ENCODE measurements at regions not wholly inside any gene's neighbourhood (a gene's known extent, or its start where the extent isn't known, plus 50 kb on each side); places are given as distances from the start of the nearest gene placed in this dataset.

GRCh38 chr12:94736004-94736403 is 85.6 kb upstream of the TMCC3 start:
- Histone ChIP-seq H3K4me3 (ENCODE audit: low read depth in 2 of 2, low read length in 1 of 2) (no peak overlapping the region), H3K4me2 (no peak overlapping the region), H2AFZ (ENCODE audit: low read depth) (no peak overlapping the region), H4K20me1 (ENCODE audit: insufficient read depth) (no peaks in the 10 kb centered on the region), H3K36me3 (replicated peaks in 1 of 2; ENCODE audit: control insufficient read depth in 1 of 2, insufficient read depth in 2 of 2, low read length in 1 of 2) (no peaks in the 10 kb centered on the region), H3F3A (replicated peaks; ENCODE audit: insufficient read depth) (no peaks in the 10 kb centered on the region), H3K4me1 (ENCODE audit: control insufficient read depth in 1 of 2, insufficient read depth in 2 of 2, low read depth in 1 of 2, low read length in 1 of 2) (no peaks in the 10 kb centered on the region), H3K27me3 (ENCODE audit: insufficient read depth) (no peaks in the 10 kb centered on the region), H3K9me3 (no peaks in the 10 kb centered on the region), H3K79me2 (ENCODE audit: insufficient read depth) (no peaks in the 10 kb centered on the region), H3K27ac (ENCODE audit: low read depth in 2 of 2, low read length in 1 of 2) (no peak overlapping the region), H3K9ac (no peak overlapping the region), H3K9me2 (no peaks in the 10 kb centered on the region)
- TF ChIP-seq JUND (IDR thresholded peaks at IDR 0.05), result no peak
- TF ChIP-seq, protein P1, sequence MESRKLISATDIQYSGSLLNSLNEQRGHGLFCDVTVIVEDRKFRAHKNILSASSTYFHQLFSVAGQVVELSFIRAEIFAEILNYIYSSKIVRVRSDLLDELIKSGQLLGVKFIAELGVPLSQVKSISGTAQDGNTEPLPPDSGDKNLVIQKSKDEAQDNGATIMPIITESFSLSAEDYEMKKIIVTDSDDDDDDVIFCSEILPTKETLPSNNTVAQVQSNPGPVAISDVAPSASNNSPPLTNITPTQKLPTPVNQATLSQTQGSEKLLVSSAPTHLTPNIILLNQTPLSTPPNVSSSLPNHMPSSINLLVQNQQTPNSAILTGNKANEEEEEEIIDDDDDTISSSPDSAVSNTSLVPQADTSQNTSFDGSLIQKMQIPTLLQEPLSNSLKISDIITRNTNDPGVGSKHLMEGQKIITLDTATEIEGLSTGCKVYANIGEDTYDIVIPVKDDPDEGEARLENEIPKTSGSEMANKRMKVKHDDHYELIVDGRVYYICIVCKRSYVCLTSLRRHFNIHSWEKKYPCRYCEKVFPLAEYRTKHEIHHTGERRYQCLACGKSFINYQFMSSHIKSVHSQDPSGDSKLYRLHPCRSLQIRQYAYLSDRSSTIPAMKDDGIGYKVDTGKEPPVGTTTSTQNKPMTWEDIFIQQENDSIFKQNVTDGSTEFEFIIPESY (IDR thresholded peaks at IDR 0.05; ENCODE audit: borderline replicate concordance, low read depth), result no peak
- no peak for TF ChIP-seq RXRA (IDR thresholded peaks at IDR 0.05; ENCODE audit: borderline replicate concordance, low read depth)
- TF ChIP-seq EP300 (IDR thresholded peaks at IDR 0.05; ENCODE audit: borderline replicate concordance in 1 of 2, low read depth in 1 of 2, low read length in 1 of 2), result no peak
- TF ChIP-seq SMC3 (IDR thresholded peaks at IDR 0.05; ENCODE audit: low read depth, low read length), result no peak
- TF ChIP-seq, protein P2, sequence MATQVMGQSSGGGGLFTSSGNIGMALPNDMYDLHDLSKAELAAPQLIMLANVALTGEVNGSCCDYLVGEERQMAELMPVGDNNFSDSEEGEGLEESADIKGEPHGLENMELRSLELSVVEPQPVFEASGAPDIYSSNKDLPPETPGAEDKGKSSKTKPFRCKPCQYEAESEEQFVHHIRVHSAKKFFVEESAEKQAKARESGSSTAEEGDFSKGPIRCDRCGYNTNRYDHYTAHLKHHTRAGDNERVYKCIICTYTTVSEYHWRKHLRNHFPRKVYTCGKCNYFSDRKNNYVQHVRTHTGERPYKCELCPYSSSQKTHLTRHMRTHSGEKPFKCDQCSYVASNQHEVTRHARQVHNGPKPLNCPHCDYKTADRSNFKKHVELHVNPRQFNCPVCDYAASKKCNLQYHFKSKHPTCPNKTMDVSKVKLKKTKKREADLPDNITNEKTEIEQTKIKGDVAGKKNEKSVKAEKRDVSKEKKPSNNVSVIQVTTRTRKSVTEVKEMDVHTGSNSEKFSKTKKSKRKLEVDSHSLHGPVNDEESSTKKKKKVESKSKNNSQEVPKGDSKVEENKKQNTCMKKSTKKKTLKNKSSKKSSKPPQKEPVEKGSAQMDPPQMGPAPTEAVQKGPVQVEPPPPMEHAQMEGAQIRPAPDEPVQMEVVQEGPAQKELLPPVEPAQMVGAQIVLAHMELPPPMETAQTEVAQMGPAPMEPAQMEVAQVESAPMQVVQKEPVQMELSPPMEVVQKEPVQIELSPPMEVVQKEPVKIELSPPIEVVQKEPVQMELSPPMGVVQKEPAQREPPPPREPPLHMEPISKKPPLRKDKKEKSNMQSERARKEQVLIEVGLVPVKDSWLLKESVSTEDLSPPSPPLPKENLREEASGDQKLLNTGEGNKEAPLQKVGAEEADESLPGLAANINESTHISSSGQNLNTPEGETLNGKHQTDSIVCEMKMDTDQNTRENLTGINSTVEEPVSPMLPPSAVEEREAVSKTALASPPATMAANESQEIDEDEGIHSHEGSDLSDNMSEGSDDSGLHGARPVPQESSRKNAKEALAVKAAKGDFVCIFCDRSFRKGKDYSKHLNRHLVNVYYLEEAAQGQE (IDR thresholded peaks at IDR 0.05; ENCODE audit: low read depth, low read length), result no peak
- no peak for TF ChIP-seq RCOR1 (IDR thresholded peaks at IDR 0.05; ENCODE audit: low read length)
- no peak for TF ChIP-seq TAF1 (IDR thresholded peaks at IDR 0.05; ENCODE audit: borderline replicate concordance, low read depth, low read length)
- TF ChIP-seq FOXJ3 (CRISPR knock-in tag; IDR thresholded peaks at IDR 0.05), result no peak
- TF ChIP-seq MAX (IDR thresholded peaks at IDR 0.05; ENCODE audit: low read depth), result no peak
- no peak for TF ChIP-seq CTCF (IDR thresholded peaks at IDR 0.05)
- TF ChIP-seq GABPA (IDR thresholded peaks at IDR 0.05; ENCODE audit: low read depth), result no peak
- TF ChIP-seq YY1 (IDR thresholded peaks at IDR 0.05; ENCODE audit: low read depth), result no peak
- TF ChIP-seq MEF2A (IDR thresholded peaks at IDR 0.05; ENCODE audit: borderline replicate concordance, low read depth), result no peak
- no peak for TF ChIP-seq TCF12 (IDR thresholded peaks at IDR 0.05)
- no peak for TF ChIP-seq EZH2phosphoT487 (IDR thresholded peaks at IDR 0.05; ENCODE audit: borderline replicate concordance, low read depth)
- no peak for TF ChIP-seq POLR2AphosphoS5 (IDR thresholded peaks at IDR 0.05; ENCODE audit: low read depth, low read length)
- TF ChIP-seq, protein P3, sequence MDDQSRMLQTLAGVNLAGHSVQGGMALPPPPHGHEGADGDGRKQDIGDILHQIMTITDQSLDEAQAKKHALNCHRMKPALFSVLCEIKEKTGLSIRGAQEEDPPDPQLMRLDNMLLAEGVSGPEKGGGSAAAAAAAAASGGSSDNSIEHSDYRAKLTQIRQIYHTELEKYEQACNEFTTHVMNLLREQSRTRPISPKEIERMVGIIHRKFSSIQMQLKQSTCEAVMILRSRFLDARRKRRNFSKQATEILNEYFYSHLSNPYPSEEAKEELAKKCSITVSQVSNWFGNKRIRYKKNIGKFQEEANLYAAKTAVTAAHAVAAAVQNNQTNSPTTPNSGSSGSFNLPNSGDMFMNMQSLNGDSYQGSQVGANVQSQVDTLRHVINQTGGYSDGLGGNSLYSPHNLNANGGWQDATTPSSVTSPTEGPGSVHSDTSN (IDR thresholded peaks at IDR 0.05), result no peak
- TF ChIP-seq MXI1 (IDR thresholded peaks at IDR 0.05; ENCODE audit: low read depth, low read length), result no peak
- 31% methylated on average over 3 of the region's 3 CpGs for WGBS (ENCODE audit: low lambda C conversion rate)
- CTCF ChIA-PET, result interaction anchor here (1.1 kb wide), 1 partner anchor 19 kb away, joined by 3 read pairs; no protein-coding TSS in a partner anchor
- no peak for DNase-seq
- POLR2A ChIA-PET, result no interaction called here

All from SK-N-SH (cell line).